HG02943 (cell line): ENCODE measurements at regions not wholly inside any gene's neighbourhood (a gene's known extent, or its start where the extent isn't known, plus 50 kb on each side); places are given as distances from the start of the nearest gene placed in this dataset.
"Not testable (repeated sequence)": the region's sequence is repeated elsewhere in the genome, so short reads cannot be mapped to it uniquely, and the experiment has no call there.

ENCODE experiments used
- ATAC-seq: cut with Tn5 transposase; IDR thresholded peaks from one replicate; pipeline ENCODE4 v1.9.1; 2021; ENCODE audit warnings: mild to moderate bottlenecking, low read depth, moderate library complexity; ENCODE audit not compliant: unreplicated experiment

- ATAC-seq: no peak
These were observed 62.0 kb downstream of the SKIDA1 start for GRCh38 chr10:21463436-21463835.

- ATAC-seq: no peak
These were observed 67.2 kb downstream of the SKIDA1 start for GRCh38 chr10:21458126-21458871.

GRCh38 chr10:21456160-21456559 is 69.3 kb downstream of the SKIDA1 start:
- no peak for ATAC-seq

- no peak for ATAC-seq
These were observed 73.3 kb downstream of the SKIDA1 start for GRCh38 chr10:21452203-21452602.

GRCh38 chr10:21449288-21449966 is 76.1 kb downstream of the SKIDA1 start:
- no peak for ATAC-seq

- no peak for ATAC-seq
These were observed 80.3 kb downstream of the SKIDA1 start for GRCh38 chr10:21445163-21445562.

- ATAC-seq: no peak
These were observed 83.9 kb downstream of the SKIDA1 start for GRCh38 chr10:21441625-21442024.

GRCh38 chr10:21438914-21439313 is 86.6 kb downstream of the SKIDA1 start:
- ATAC-seq: not testable (repeated sequence)

- ATAC-seq: no peak
These were observed 87.6 kb downstream of the SKIDA1 start for GRCh38 chr10:21437770-21438382.

- ATAC-seq: no peak
These were observed 93.2 kb downstream of the SKIDA1 start for GRCh38 chr10:21432266-21432665.

- ATAC-seq: no peak
These were observed 93.7 kb downstream of the SKIDA1 start for GRCh38 chr10:21431799-21432198.

GRCh38 chr10:21427804-21428481 is 97.5 kb downstream of the SKIDA1 start:
- no peak for ATAC-seq

GRCh38 chr10:21424459-21424861 is 101.0 kb downstream of the SKIDA1 start:
- ATAC-seq: no peak

- no peak for ATAC-seq
These were observed 101.6 kb downstream of the SKIDA1 start for GRCh38 chr10:21423850-21424249.

GRCh38 chr10:21423338-21423737 is 102.1 kb downstream of the SKIDA1 start:
- ATAC-seq: no peak

GRCh38 chr10:21421794-21422193 is 103.7 kb downstream of the SKIDA1 start:
- no peak for ATAC-seq

- ATAC-seq: no peak
These were observed 104.5 kb downstream of the SKIDA1 start for GRCh38 chr10:21421016-21421415.

GRCh38 chr10:21418981-21419576 is 106.4 kb downstream of the SKIDA1 start:
- ATAC-seq: not testable (repeated sequence)

- no peak for ATAC-seq
These were observed 108.2 kb downstream of the SKIDA1 start for GRCh38 chr10:21417172-21417712.

GRCh38 chr10:21413680-21414079 is 111.8 kb downstream of the SKIDA1 start:
- no peak for ATAC-seq
